IMR-90 (cell line): ENCODE measurements at regions not wholly inside any gene's neighbourhood (a gene's known extent, or its start where the extent isn't known, plus 50 kb on each side); places are given as distances from the start of the nearest gene placed in this dataset.

ENCODE experiments used
- ATAC-seq: fragments of 200-7000 bp; cut with Tn5 transposase; 2 replicates; pipeline ENCODE4 v1.9.1; 2020; ENCODE audit warnings: low read depth, mild to moderate bottlenecking, moderate library complexity
- BruUV-seq: library from RNA; stranded (reverse); fragments of 400-500 nt; replicated peaks from 2 replicates; lab custom pipeline; 2021; lab: Mats Ljungman, UMichigan
- CTCF ChIA-PET: fragments of 300-600 bp; formaldehyde crosslinking; extraction: SDS; loops from one replicate; lab custom pipeline; 2021; ENCODE audit warnings: antibody characterized with exemption; lab: Yijun Ruan, JAX
- POLR2A ChIA-PET: fragments of 300-600 bp; sonication (Branson Sonifier 250); formaldehyde crosslinking; loops from one replicate; lab custom pipeline; 2022; ENCODE audit warnings: antibody characterized with exemption; ENCODE audit not compliant: unreplicated experiment; lab: Charles Lee
- DNase-seq: peaks from one replicate; pipeline ENCODE4 v3.0.0; 2013
- H2AFZ ChIP-seq: replicated peaks from 2 replicates; pipeline ENCODE3; 2013; ENCODE audit warnings: low read length, mild to moderate bottlenecking; ENCODE audit not compliant: poor library complexity
- H2AK5ac ChIP-seq: 2 replicates; pipeline ENCODE4 v1.6.1; 2013; ENCODE audit warnings: low read depth, low read length, inconsistent platforms
- H2AK9ac ChIP-seq: replicated peaks from 2 replicates; pipeline ENCODE3; 2013; ENCODE audit warnings: mild to moderate bottlenecking, low read depth, low read length, moderate library complexity; ENCODE audit not compliant: poor library complexity
- H2BK120ac ChIP-seq: 2 replicates; pipeline ENCODE4 v1.6.1; 2013; ENCODE audit warnings: low read depth, low read length, inconsistent platforms
- H2BK15ac ChIP-seq: 3 replicates; pipeline ENCODE4 v1.6.1; 2013; ENCODE audit warnings: low read depth, low read length, inconsistent platforms
- H2BK20ac ChIP-seq: 2 replicates; pipeline ENCODE4 v1.6.1; 2013; ENCODE audit warnings: low read depth, mild to moderate bottlenecking, inconsistent platforms, low read length, moderate library complexity
- H2BK5ac ChIP-seq: 2 replicates; pipeline ENCODE4 v1.6.1; 2013; ENCODE audit warnings: mild to moderate bottlenecking, low read depth, low read length, inconsistent platforms; ENCODE audit not compliant: poor library complexity, severe bottlenecking
- H3K14ac ChIP-seq: replicated peaks from 2 replicates; pipeline ENCODE4 v1.6.1; 2013; ENCODE audit warnings: low read depth, low read length, inconsistent platforms
- H3K18ac ChIP-seq: 2 replicates; pipeline ENCODE4 v1.6.1; 2013; ENCODE audit warnings: low read depth, low read length, control low read depth
- H3K23ac ChIP-seq: 2 replicates; pipeline ENCODE4 v1.6.1; 2013; ENCODE audit warnings: low read depth, low read length, inconsistent platforms
- H3K27ac ChIP-seq: 2 replicates; pipeline ENCODE4 v1.5.1; 2013; ENCODE audit warnings: mild to moderate bottlenecking, control low read depth, low read length; ENCODE audit not compliant: insufficient read depth
- H3K27me3 ChIP-seq: 2 replicates; pipeline ENCODE4 v1.6.1; 2013; ENCODE audit warnings: low read length; ENCODE audit not compliant: control insufficient read depth, insufficient read depth
- H3K36me3 ChIP-seq: 2 replicates; pipeline ENCODE4 v1.6.1; 2013; ENCODE audit warnings: low read length, mixed read lengths; ENCODE audit not compliant: control insufficient read depth, insufficient read depth
- H3K4ac ChIP-seq: 2 replicates; pipeline ENCODE4 v1.6.1; 2013; ENCODE audit warnings: low read depth, low read length, inconsistent platforms
- H3K4me1 ChIP-seq: 2 replicates; pipeline ENCODE4 v1.6.1; 2013; ENCODE audit warnings: low read length, mixed read lengths; ENCODE audit not compliant: control insufficient read depth, insufficient read depth
- H3K4me2 ChIP-seq: 2 replicates; pipeline ENCODE4 v1.6.1; 2013; ENCODE audit warnings: low read depth, mild to moderate bottlenecking, control low read depth, low read length, moderate library complexity
- H3K4me3 ChIP-seq: 2 replicates; pipeline ENCODE4 v1.5.1; 2013; ENCODE audit warnings: low read depth, mild to moderate bottlenecking, control low read depth, low read length, moderate library complexity; ENCODE audit not compliant: insufficient read depth
- H3K56ac ChIP-seq: 2 replicates; pipeline ENCODE4 v1.6.1; 2013; ENCODE audit warnings: low read length, inconsistent platforms; ENCODE audit not compliant: insufficient read depth; ENCODE audit errors: extremely low read depth
- H3K79me1 ChIP-seq, 2 experiments: 2 replicates each; pipeline ENCODE4 v1.6.1; 2013; ENCODE audit warnings: low read length in 2 of 2, inconsistent platforms in 1 of 2, low read depth in 1 of 2
- H3K9ac ChIP-seq: 2 replicates; pipeline ENCODE4 v1.6.1; 2013; ENCODE audit warnings: low read depth, low read length, control low read depth
- H3K9me1 ChIP-seq: 2 replicates; pipeline ENCODE4 v1.6.1; 2013; ENCODE audit warnings: low read length, inconsistent platforms; ENCODE audit not compliant: insufficient read depth
- H3K9me3 ChIP-seq: 2 replicates; pipeline ENCODE4 v1.6.1; 2013; ENCODE audit warnings: low read length; ENCODE audit not compliant: control insufficient read depth, insufficient read depth
- H4K20me1 ChIP-seq: 2 replicates; pipeline ENCODE4 v1.6.1; 2013; ENCODE audit warnings: low read length, inconsistent platforms; ENCODE audit not compliant: insufficient read depth
- H4K5ac ChIP-seq: 2 replicates; pipeline ENCODE4 v1.6.1; 2013; ENCODE audit warnings: mild to moderate bottlenecking, low read depth, low read length, control low read depth
- H4K8ac ChIP-seq, 2 experiments: 2 replicates each; pipeline ENCODE4 v1.6.1; 2013; ENCODE audit warnings: low read depth in 2 of 2, low read length in 2 of 2, control low read depth in 1 of 2, inconsistent platforms in 1 of 2
- H4K91ac ChIP-seq: 2 replicates; pipeline ENCODE4 v1.6.1; 2013; ENCODE audit warnings: low read depth, low read length, inconsistent platforms; ENCODE audit not compliant: insufficient read depth
- CEBPB ChIP-seq: IDR thresholded peaks from 2 replicates; pipeline ENCODE4 v1.6.1; 2012; ENCODE audit warnings: low read depth, low read length, improper control_type of control experiment
- RAD21 ChIP-seq: IDR thresholded peaks from 2 replicates; pipeline ENCODE4 v1.6.1; 2012; ENCODE audit warnings: low read length, improper control_type of control experiment
- WGBS, 2 experiments: methylation state at CpG; one replicate each; pipeline versions ENCODE4 v1.1.5 to v1.1.7; 2013; ENCODE audit warnings: missing lambda C conversion rate in 2 of 2; ENCODE audit not compliant: insufficient read length in 1 of 2; ENCODE audit errors: extremely low coverage in 2 of 2; 5-methylcytosine and 5-hydroxymethylcytosine counted together
- dilution Hi-C: fragments of 300-500 bp; cut with HindIII; formaldehyde crosslinking; loops from one replicate; pipeline ENCODE4 v1.14.3; 2018; ENCODE audit warnings: low sequenced_read_pairs; ENCODE audit not compliant: unreplicated experiment
- in situ Hi-C: fragments of 300-500 bp; cut with MboI; formaldehyde crosslinking; loops from 3 replicates; pipeline ENCODE4 v1.14.3; 2019; ENCODE audit warnings: low sequenced_read_pairs, inconsistent platforms, mixed read lengths
- intact Hi-C: fragments of 100-400 bp; cut with micrococcal nuclease; formaldehyde crosslinking; loops from 2 replicates; pipeline ENCODE4 v1.10.0; 2022

- no peak overlapping the region for H3K18ac ChIP-seq
- H4K8ac ChIP-seq = no peak overlapping the region
- H2BK15ac ChIP-seq = no peak overlapping the region
- BruUV-seq = no TSS peak
- H4K20me1 ChIP-seq = no peaks in the 10 kb centered on the region
- no peak overlapping the region for H3K4me2 ChIP-seq
- intact Hi-C loops (no loop called here), in situ Hi-C loops (no loop called here), dilution Hi-C loops (no loop called here)
- ATAC-seq = no peak
- no peak overlapping the region for H3K4ac ChIP-seq
- no peaks in the 10 kb centered on the region for H3K9me1 ChIP-seq
- no peaks in the 10 kb centered on the region for H3K36me3 ChIP-seq
- H2AK9ac ChIP-seq = no peak overlapping the region
- no CpG with 5 or more reads among the region's 1 CpG for WGBS, 2 experiments
- H3K56ac ChIP-seq = no peak overlapping the region
- no peak for DNase-seq
- H3K9ac ChIP-seq = no peak overlapping the region
- peaks cover 13% of the 10 kb centered on the region; the same call in 1 of the 2 replicates for H3K27me3 ChIP-seq
- H4K91ac ChIP-seq = no peak overlapping the region
- H2BK5ac ChIP-seq = no peak overlapping the region
- H2AK5ac ChIP-seq = no peak overlapping the region
- H3K14ac ChIP-seq = no peak overlapping the region
- ChIA-PET POLR2A (no interaction called here), CTCF (no interaction called here)
- no peaks in the 10 kb centered on the region for H3K9me3 ChIP-seq
- TF ChIP-seq CEBPB (no peak), RAD21 (no peak)
- no peaks in the 10 kb centered on the region for H3K4me1 ChIP-seq
- no peaks in the 10 kb centered on the region for H3K79me1 ChIP-seq
- H3K4me3 ChIP-seq = no peak overlapping the region
- no peak overlapping the region for H2BK20ac ChIP-seq
- H3K27ac ChIP-seq = no peak overlapping the region
- H2BK120ac ChIP-seq = no peak overlapping the region
- H3K23ac ChIP-seq = no peak overlapping the region
- no peak overlapping the region for H2AFZ ChIP-seq
- H4K5ac ChIP-seq = no peak overlapping the region
Observed at GRCh38 chr1:199665371-199665770, 362.1 kb upstream of the NR5A2 start.
